ENCODE measurements at regions not wholly inside any gene's neighbourhood (a gene's known extent, or its start where the extent isn't known, plus 50 kb on each side); places are given as distances from the start of the nearest gene placed in this dataset.

DNA sequence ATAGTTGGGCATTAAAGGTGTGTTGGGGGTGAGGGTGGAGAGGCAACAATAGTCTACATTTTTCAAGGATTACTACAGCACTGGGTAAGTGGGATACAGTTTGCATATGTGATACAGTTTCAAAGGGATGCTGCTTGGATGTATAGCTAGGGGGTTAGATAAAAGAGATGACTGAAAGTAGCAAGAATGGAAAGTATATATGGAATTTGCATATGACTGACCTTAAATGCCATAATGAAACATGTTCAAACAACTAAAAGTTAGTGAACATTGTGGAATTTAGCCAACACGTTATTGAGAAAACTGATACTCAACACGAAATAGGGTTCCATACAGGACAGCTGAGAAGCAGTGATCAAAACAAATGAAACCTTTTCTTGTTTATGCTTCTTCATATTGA lies 124.8 kb upstream of the CHRM3 start:
- Histone ChIP-seq H3K9ac (ENCODE audit: insufficient read depth in 1 of 2, low read depth in 2 of 2, low read length in 2 of 2) (no peak overlapping the region), H2AFZ (ENCODE audit: low read depth, low read length) (no peak overlapping the region), H3K36me3 (ENCODE audit: control insufficient read depth, insufficient read depth, low read length) (no peaks in the 10 kb centered on the region), H3K4me1 (replicated peaks in 1 of 2; ENCODE audit: control insufficient read depth in 2 of 2, insufficient read depth in 2 of 2, low read length in 2 of 2) (no peaks in the 10 kb centered on the region), H4K20me1 (replicated peaks; ENCODE audit: control insufficient read depth, insufficient read depth, low read length) (no peaks in the 10 kb centered on the region), H3K9me3 (replicated peaks; ENCODE audit: control insufficient read depth, insufficient read depth, low read depth, low read length) (peaks cover 3% of the 10 kb centered on the region), H3K27ac (ENCODE audit: extremely low read depth, low read depth, low read length) (no peak overlapping the region), H3K9me1 (ENCODE audit: control insufficient read depth, insufficient read depth, low read length) (no peaks in the 10 kb centered on the region), H3K27me3 (ENCODE audit: control insufficient read depth in 2 of 2, insufficient read depth in 2 of 2, low read length in 2 of 2) (no peaks in the 10 kb centered on the region), H3K4me3 (no peak overlapping the region), H3K4me2 (ENCODE audit: insufficient read depth, low read length) (no peak overlapping the region), H3K79me2 (ENCODE audit: control insufficient read depth, insufficient read depth, low read length) (no peaks in the 10 kb centered on the region)
- in situ Hi-C loops (cut with MboI) (no loop called here), intact Hi-C loops (cut with micrococcal nuclease) (no loop called here)
- BruUV-seq (replicated peaks), result no TSS peak
- POLR2A ChIA-PET, result no interaction called here
- TF ChIP-seq NR3C1 (CRISPR knock-in tag; IDR thresholded peaks at IDR 0.05), result no peak
- no peak for TF ChIP-seq STAT5B (CRISPR knock-in tag; IDR thresholded peaks at IDR 0.05)
- TF ChIP-seq MCM5 (IDR thresholded peaks at IDR 0.05; ENCODE audit: low read depth), result no peak
- TF ChIP-seq TARDBP (IDR thresholded peaks at IDR 0.05), result no peak
- TF ChIP-seq ZNF24 (IDR thresholded peaks at IDR 0.05), result no peak
- no peak for TF ChIP-seq ARNT (IDR thresholded peaks at IDR 0.05)
- ATAC-seq (no peak), DNase-seq (ENCODE audit: extremely low read depth in 1 of 4, low spot score in 3 of 4) (no peak), FAIRE-seq (no peak)
- CTCF ChIA-PET (ENCODE audit: low intra/inter-chr PET ratio), result no interaction called here
- WGBS (ENCODE audit: insufficient coverage, low coverage, missing lambda C conversion rate), result 3% methylated on average over 2 of the region's 2 CpGs

DNA sequence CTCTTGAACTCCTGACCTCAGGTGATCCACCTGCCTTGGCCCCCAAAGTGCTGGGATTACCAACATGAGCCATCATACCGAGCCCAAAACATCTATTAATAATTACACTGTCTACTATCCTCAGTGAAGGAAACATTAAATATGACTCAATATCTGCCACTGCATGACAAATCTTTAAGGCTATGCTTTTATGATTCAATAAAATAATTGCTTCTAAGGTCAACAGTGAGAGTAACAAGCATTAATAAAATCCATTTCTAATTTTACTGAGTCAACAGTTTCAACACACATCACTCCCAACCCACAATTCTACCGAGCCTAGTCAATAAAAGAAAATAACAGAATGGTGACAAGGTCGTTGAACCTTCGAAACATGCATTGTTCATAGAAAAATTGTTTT lies 125.5 kb upstream of the CHRM3 start:
- ChIA-PET CTCF (ENCODE audit: low intra/inter-chr PET ratio) (no interaction called here), POLR2A (no interaction called here)
- Histone ChIP-seq H3K9me1 (ENCODE audit: control insufficient read depth, insufficient read depth, low read length) (no peaks in the 10 kb centered on the region), H3K27me3 (ENCODE audit: control insufficient read depth in 2 of 2, insufficient read depth in 2 of 2, low read length in 2 of 2) (no peaks in the 10 kb centered on the region), H3K4me3 (no peak overlapping the region), H2AFZ (ENCODE audit: low read depth, low read length) (no peak overlapping the region), H3K79me2 (ENCODE audit: control insufficient read depth, insufficient read depth, low read length) (no peaks in the 10 kb centered on the region), H3K27ac (ENCODE audit: extremely low read depth, low read depth, low read length) (no peak overlapping the region), H3K9me3 (replicated peaks; ENCODE audit: control insufficient read depth, insufficient read depth, low read depth, low read length) (peaks cover 3% of the 10 kb centered on the region), H3K36me3 (ENCODE audit: control insufficient read depth, insufficient read depth, low read length) (no peaks in the 10 kb centered on the region), H3K4me2 (ENCODE audit: insufficient read depth, low read length) (no peak overlapping the region), H4K20me1 (replicated peaks; ENCODE audit: control insufficient read depth, insufficient read depth, low read length) (no peaks in the 10 kb centered on the region), H3K9ac (ENCODE audit: insufficient read depth in 1 of 2, low read depth in 2 of 2, low read length in 2 of 2) (no peak overlapping the region), H3K4me1 (replicated peaks in 1 of 2; ENCODE audit: control insufficient read depth in 2 of 2, insufficient read depth in 2 of 2, low read length in 2 of 2) (no peaks in the 10 kb centered on the region)
- TF ChIP-seq, protein P1, sequence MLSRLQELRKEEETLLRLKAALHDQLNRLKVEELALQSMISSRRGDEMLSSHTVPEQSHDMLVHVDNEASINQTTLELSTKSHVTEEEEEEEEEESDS (CRISPR knock-in tag; IDR thresholded peaks at IDR 0.05), result no peak
- TF ChIP-seq ZNF316 (IDR thresholded peaks at IDR 0.05), result 0 out of 2 replicates have a peak, but pooled peaks have one; percentile 5
- no peak for DNase-seq (ENCODE audit: extremely low read depth in 1 of 4, low spot score in 3 of 4)
- no TSS peak for BruUV-seq (replicated peaks)
- in situ Hi-C loops (cut with MboI) (no loop called here), intact Hi-C loops (cut with micrococcal nuclease) (no loop called here)
- ATAC-seq, result no peak
- no peak for FAIRE-seq
- WGBS (ENCODE audit: insufficient coverage, low coverage, missing lambda C conversion rate), result 2% methylated on average over 4 of the region's 4 CpGs

Measured in K562 (cell line).